Brain microvascular endothelial cell (primary cell): ENCODE measurements at regions not wholly inside any gene's neighbourhood (a gene's known extent, or its start where the extent isn't known, plus 50 kb on each side); places are given as distances from the start of the nearest gene placed in this dataset.

Experiments
- DNase-seq: peaks from one replicate; pipeline ENCODE4 v3.0.0-alpha.2; 2020
- H3K27ac ChIP-seq: fragments of 250-450 bp; sonication (Bioruptor Pico); 2 replicates; pipeline ENCODE4 v1.5.1; 2020; ENCODE audit warnings: mild to moderate bottlenecking, moderate library complexity
- H3K27me3 ChIP-seq: fragments of 250-450 bp; sonication (Bioruptor Pico); replicated peaks from 2 replicates; pipeline ENCODE4 v1.5.1; 2020; ENCODE audit warnings: mild to moderate bottlenecking
- H3K36me3 ChIP-seq: fragments of 250-450 bp; sonication (Bioruptor Pico); replicated peaks from 2 replicates; pipeline ENCODE4 v1.5.1; 2020; ENCODE audit warnings: mild to moderate bottlenecking
- H3K4me3 ChIP-seq: 2 replicates; pipeline ENCODE4 v1.5.1; 2011; ENCODE audit warnings: low read depth, mild to moderate bottlenecking, control low read depth, low read length, moderate library complexity
- in situ Hi-C: cut with HindIII; loops from 2 replicates; pipeline ENCODE4 v1.10.0; 2017; ENCODE audit warnings: low sequenced_read_pairs, low pct_ligation_motif_present
- TF ChIP-seq, protein P1 (sequence below): IDR thresholded peaks from 2 replicates; pipeline ENCODE4 v1.5.1; 2011; ENCODE audit warnings: low read depth, mild to moderate bottlenecking, moderate library complexity, low read length, control low read depth, inconsistent platforms; ENCODE audit errors: missing control alignments

DNA sequence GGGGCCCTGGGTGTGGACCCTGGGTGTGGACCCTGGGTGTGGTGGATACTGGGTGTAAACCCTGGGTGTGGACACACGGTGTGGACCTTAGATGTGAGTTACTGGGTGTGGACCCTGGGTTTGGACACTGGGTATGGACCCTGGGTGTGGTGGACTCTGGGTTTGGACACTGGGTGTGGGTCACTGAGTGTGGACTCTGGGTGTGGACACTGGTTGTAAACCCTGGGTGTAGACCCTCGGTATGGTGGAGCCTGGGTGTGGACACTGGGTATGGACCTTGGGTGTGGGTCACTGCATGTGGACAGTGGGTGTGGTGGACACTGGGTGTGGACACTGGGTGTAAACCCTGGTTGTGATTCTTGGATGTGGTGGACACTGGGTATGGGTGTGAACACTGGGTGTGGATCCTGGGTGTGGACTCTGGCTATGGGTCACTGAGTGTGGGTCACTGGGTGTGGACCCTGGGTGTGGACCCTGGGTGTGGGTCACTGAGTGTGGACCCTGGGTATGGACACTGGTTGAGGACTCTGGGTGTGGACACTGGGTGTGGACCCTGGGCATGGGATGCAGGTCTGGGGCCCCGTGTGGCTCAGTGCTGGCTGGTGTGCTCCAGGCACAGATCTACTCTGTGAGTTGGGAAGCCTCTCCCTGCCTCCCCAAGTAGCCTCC lies 356.2 kb downstream of the GLRX3 start:
- in situ Hi-C loops: no loop called here
- no peaks in the 10 kb centered on the region for H3K36me3 ChIP-seq

DNA sequence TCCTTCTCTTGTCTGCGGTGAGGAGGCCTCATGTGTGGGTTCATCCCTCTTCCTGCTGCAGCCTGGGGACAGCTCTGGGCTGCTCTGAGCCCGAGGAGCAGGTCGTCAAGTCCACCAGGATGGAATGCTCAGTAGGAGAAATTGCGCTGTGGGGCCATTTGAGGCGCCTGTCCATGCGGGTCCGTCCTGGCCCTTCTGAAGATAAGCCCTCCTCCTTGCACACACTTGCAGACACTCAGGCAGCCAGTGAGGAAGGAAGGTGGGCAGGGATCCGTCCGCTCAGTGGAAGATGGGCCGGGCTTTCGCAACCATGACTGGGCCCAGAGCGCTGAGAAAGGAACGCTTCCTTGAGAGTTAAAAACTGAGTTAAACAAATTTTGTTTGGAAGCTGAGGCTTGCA lies 356.8 kb downstream of the GLRX3 start:
- H3K36me3 ChIP-seq: no peaks in the 10 kb centered on the region
- in situ Hi-C loops: no loop called here
- no peak for DNase-seq
- H3K27ac ChIP-seq: no peak overlapping the region
- no peak overlapping the region for H3K4me3 ChIP-seq
- no peaks in the 10 kb centered on the region for H3K27me3 ChIP-seq
- TF ChIP-seq, protein P1, sequence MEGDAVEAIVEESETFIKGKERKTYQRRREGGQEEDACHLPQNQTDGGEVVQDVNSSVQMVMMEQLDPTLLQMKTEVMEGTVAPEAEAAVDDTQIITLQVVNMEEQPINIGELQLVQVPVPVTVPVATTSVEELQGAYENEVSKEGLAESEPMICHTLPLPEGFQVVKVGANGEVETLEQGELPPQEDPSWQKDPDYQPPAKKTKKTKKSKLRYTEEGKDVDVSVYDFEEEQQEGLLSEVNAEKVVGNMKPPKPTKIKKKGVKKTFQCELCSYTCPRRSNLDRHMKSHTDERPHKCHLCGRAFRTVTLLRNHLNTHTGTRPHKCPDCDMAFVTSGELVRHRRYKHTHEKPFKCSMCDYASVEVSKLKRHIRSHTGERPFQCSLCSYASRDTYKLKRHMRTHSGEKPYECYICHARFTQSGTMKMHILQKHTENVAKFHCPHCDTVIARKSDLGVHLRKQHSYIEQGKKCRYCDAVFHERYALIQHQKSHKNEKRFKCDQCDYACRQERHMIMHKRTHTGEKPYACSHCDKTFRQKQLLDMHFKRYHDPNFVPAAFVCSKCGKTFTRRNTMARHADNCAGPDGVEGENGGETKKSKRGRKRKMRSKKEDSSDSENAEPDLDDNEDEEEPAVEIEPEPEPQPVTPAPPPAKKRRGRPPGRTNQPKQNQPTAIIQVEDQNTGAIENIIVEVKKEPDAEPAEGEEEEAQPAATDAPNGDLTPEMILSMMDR: no peak

More for the DNA sequence above, 356.2 kb downstream of the GLRX3 start:
- TF ChIP-seq, protein P1: no peak
- no peak overlapping the region for H3K4me3 ChIP-seq
- DNase-seq: no peak
- H3K27me3 ChIP-seq: no peaks in the 10 kb centered on the region
- no peak overlapping the region for H3K27ac ChIP-seq

DNA sequence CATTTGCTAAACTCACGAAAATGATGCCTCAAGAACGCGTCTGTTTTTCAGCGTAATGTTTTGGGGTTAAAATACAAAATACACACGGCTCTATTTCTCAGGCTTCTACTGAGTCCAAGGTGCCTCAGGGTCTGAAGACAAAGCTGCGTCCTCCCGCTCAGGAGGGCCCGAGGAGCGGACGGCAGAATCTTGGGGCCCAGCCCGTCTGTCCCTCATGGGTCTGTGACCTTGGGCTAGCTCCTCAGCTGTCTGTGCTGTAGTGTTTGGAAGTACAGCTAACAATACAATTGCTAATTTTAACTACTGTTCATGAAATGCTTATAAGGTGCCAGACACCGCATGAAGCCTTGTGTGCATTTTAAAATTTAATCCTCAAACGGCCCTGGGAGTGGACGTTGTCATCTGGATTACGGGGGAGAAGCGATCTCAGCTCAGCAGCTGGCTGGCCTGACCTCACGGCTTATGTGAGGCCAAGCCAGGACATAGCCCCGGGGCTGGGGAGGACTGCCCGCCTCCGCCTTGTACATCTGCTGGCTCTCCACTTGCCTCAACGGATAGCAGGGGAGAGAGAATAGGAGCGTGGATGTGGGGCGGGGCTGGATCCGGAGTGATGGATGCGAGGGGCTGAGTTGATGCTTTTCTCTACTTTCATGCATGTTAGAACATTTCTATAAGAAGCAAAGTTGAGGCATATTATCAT lies 357.4 kb downstream of the GLRX3 start:
- no peak for DNase-seq
- in situ Hi-C loops: no loop called here
- Histone ChIP-seq H3K36me3 (no peaks in the 10 kb centered on the region), H3K27ac (no peak overlapping the region), H3K27me3 (no peaks in the 10 kb centered on the region), H3K4me3 (no peak overlapping the region)
- TF ChIP-seq, protein P1: no peak

DNA sequence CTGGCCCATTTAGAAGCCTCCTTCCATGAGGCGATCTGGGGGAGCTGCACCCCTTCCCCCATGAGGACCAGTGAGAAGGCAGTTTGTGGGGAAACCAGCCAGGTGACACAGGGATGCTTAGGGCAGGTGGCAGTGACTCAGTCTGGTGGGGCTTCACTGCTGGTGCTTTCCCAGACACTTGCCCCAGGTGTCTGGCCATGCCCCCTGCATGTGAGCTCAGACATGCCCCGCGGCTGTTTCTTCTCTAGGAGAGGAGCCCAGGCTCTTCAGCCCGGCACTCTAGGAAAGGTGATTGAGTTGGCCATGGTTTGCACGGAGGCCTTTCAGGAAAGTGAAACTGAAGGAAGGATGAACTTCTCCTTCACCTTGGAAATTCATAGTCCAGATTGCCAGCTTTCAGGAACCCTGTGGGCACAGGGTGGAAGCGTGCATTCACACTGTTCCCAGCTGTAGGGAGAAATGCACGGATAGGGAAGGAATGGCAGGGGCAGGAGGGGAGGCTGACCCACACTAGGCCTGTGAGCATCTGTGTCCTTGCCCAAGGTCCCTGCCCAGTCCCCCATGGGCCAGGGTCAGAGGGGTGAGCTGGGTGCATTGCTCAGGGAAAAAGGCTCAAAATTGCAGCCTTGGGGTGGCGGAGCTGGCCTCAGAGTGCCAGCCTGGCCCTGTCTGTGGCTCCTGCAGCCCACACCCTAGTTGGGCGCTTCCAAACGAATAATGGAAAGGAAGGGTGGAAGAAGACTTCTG lies 359.1 kb downstream of the GLRX3 start:
- Histone ChIP-seq H3K27ac (no peak overlapping the region), H3K36me3 (no peaks in the 10 kb centered on the region), H3K27me3 (no peaks in the 10 kb centered on the region), H3K4me3 (no peak overlapping the region)
- in situ Hi-C loops: no loop called here
- no peak for DNase-seq
- TF ChIP-seq, protein P1: no peak

DNA sequence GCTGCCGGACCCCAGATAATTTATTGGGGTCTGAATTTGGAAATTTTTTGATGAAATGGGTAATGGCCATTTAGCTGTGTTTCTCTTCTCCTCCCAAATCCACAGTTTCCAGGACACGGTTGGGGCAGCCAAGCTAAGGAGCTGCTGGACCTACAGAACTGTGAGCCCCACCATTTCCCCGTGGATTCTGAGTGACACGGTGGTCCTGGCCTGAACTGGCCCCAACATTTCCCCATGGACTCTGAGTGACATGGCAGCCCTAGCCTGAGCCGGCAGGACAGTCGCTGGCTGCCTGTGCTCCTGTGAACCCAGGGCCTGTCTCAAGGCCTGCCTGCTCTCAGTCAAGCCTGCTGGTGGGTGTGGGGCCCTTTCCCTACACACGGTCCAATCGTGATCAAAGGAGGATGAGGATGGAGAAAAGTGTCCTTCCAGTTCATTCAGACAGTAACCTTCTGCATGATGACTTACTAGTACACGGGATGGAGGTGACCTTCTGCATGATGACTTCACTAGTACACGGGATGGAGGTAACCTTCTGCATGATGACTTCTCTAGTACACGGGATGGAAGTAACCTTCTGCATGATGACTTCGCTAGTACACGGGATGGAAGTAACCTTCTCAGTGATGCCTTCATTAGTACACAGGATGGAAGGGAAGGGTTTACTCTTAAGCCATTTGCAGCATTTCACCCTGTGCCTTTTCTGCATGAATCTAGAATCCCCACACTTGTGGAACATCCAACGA lies 359.9 kb downstream of the GLRX3 start:
- no peak overlapping the region for H3K27ac ChIP-seq
- TF ChIP-seq, protein P1: no peak
- in situ Hi-C loops: no loop called here
- H3K4me3 ChIP-seq: no peak overlapping the region
- H3K27me3 ChIP-seq: no peaks in the 10 kb centered on the region
- no peak for DNase-seq
- no peaks in the 10 kb centered on the region for H3K36me3 ChIP-seq
